ENCODE measurements at regions not wholly inside any gene's neighbourhood (a gene's known extent, or its start where the extent isn't known, plus 50 kb on each side); places are given as distances from the start of the nearest gene placed in this dataset.
"Not testable (repeated sequence)": the region's sequence is repeated elsewhere in the genome, so short reads cannot be mapped to it uniquely, and the experiment has no call there.

DNA sequence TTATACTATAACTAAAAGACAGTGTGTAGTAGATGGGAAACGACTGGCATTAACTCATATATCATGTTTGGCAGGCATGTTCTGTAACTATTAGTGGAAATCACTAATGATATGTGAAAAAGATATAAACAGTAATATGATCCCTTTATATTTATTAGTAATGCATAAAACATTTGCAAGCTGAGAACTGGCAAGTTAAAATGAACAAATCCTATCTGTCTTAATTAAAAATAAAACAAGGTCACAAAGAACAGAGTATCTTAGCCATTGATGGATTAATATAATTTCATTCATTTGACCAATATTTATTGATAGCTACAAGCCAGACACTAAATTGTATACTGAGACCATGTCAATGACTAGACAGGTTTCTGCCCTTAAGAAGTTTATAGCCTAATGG, 154.5 kb downstream of the CRPPA start:
- no peak for DNase-seq (ENCODE audit: low read depth, low spot score)

DNA sequence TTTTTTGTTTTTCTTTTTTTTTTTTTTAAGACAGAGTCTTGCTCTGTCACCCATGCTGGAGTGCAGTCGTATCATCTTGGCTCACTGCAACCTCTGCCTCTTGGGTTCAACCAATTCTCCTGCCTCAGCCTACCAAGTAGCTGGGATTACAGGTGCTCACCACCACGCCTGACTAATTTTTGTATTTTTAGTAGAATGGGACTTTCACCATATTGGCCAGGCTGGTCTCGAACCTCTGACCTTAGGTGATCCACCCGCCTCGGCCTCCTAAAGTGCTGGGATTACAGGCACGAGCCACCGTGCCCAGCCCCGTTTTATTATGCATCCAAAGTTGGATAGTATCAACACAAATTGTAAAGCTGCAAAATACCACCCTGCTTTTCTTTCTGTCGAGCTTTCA, 154.9 kb downstream of the CRPPA start:
- DNase-seq (ENCODE audit: low read depth, low spot score) = not testable (repeated sequence)

DNA sequence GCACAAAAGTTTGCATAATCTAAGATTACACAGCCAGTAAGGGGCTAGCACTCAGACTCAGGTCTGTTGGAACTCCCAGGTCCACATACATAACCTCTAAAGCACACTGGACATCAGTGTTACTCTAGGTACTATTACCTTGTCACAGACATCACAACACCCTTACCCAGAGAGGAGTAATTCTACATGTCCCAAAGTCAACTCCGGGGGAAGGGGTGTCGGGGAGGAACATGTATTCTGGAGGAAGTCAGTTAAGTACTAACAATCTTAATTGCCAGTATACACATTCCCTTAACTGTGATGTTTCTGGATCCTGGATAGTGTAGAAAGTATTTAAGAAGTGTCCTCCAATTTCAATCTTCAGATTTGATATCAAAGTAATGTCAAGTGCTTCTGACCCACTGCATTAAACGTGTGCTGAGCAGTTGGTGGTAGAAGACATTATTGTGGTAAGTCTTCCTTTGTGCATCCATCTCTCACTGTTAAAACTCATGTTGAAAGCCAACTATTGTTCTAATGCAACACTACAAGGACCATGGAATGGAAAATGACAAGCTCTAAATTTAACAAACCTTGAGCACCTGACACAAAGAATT, 155.4 kb downstream of the CRPPA start:
- no peak for DNase-seq (ENCODE audit: low read depth, low spot score)

DNA sequence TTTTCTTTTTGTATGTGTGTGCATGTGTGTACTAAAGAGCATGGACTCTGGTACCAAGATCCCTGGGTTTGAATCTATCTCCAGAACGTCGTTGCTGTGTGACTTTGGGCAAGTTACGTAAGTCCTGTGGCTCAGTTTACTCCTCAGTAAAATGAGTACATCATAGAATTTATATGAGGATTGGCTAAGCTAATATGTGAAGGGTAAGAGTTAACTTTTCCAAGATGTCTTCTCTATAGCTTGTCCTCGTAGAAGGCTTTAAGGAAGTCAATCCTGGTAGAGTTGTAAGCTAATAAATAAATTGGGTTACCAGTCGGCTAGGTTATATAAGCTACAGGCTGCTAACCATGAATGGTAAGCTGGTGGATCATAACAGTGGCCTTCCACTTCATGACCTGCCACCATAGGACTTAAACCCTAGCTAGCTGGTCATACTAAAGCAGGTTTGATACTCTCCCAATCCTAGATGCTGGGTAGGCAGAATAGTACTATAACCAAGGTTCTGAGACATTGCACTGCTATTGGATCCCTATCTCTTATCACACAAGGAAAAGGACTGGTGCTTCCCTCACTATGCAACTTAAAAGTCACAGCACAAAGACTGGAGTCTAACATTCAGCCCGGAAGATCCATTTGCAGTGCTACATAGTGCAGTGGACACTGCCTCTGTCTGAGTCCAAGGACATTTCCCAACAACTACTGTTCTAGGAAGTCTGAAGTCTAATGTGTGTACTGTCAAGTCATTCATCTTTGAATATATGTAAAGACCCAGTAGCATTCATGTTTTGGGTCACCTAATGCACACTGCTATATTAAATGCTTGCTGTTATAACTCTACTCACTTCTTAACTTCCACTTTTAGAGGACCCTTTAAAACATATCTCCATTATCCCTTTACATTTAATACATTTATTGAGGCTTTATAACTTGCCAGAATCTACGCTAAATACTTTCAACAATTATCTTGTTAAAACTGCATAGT, 156.2 kb downstream of the CRPPA start:
- DNase-seq (ENCODE audit: low read depth, low spot score) = no peak

DNA sequence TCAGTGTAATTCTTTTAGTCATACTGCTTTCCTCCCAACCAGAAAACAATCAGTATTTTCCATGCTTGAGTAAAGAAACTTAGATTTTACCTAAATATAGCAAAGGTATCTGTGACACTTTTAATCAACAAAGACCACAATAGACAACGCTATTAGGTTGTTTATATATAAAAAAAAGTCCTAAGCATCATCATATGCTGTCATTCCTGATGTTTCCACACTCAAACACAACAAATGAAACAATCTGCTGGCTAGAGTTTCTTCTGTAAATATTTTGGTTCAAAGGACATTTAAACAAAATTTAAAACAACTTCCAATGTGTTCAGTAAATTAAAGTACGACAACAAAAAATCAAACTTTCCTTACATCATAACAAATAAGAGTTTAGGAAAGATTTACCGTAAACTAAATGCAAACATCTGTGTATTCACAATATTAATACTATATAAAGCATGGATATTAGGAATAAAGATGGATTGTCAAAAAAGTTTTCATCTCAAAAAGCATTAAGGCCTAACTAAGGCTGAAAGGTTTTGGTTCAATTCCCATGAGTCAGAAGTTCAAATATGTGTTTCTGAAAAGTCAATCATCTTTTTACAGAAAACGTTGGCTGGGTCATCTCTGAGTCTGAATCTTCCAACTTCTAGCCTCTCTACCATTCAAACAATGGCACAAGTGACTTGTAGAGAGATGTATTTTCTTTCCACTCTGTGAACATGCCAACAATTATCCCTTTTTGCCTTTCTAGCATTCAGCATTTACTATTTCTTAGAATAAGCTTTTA, 157.1 kb downstream of the CRPPA start:
- no peak for DNase-seq (ENCODE audit: low read depth, low spot score)

DNA sequence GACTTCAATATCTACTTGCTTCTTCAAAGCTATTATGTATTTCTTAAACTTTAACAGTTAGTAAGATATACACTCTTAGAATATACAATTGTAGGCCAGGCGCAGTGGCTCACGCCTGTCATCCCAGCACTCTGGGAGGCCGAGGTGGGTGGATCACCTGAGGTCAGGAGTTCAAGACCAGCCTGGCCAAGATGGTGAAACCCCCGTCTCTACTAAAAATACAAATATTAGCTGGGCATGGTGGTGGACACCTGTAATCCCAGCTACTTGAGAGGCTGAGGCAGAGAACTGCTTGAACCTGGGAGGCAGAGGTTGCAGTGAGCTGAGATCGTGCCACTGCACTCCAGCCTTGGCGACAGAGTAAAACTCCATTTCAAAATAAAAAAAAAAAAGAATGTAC, 158.0 kb downstream of the CRPPA start:
- DNase-seq (ENCODE audit: low read depth, low spot score) = not testable (repeated sequence)

DNA sequence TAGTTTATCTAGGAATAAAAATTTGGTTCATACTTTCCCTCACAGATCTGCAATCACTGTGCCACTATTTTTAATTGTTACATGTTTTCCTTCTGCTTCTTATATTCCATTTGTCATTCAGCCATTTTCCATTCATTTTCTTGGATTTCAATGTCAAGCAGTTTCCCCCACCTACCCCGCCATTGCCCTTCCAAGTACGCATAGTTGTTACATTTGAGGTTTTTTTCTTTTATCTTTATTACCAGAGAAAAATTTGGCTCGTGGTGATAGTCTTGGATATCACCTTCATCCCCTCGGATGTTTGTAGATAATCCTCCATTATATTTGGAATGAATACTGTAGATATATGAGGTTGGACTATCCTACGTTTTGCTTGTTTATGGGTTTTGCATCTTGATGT, 159.7 kb downstream of the CRPPA start:
- DNase-seq (ENCODE audit: low read depth, low spot score) = no peak

DNA sequence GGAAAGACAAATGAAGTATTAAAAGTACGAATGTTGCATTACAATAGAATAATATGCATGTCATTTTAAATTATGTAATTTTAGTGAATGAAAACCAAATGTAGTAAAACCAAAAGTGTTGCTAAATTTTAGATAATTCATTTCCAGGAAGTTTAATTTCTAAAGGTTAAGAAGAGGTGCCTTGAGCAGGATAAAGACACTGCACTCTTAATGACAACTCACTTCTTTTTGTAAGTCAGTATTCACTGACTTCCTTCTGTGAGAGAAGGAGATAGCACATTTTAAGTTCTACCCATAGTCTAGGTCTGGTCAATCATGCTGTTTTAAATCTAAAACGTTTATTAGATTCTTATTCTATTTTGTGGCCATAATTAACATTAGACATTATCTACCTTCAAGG, 160.2 kb downstream of the CRPPA start:
- no peak for DNase-seq (ENCODE audit: low read depth, low spot score)

DNA sequence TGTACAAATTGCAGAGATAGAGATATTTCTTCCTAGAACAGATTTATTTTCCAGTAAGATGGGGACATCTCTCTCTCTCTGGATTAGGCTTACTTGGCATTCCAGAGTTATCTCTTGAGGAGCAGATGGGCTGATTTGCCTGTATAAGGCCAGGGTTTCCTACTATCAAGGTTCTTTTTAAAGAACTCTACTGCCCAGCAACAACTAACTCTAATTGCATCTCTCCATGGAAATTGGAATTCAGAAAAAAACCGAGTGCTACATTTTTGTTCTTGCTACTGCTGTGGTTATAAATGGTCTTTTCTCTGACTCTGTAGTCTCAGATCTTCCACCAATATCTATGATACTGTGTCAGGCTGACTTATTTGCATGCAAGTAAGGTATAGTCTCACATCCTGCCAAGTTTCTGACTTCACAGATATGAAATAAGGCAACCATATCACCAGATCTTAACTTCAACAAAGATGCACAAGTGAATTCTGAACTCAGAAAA, 161.1 kb downstream of the CRPPA start:
- no peak for DNase-seq (ENCODE audit: low read depth, low spot score)

DNA sequence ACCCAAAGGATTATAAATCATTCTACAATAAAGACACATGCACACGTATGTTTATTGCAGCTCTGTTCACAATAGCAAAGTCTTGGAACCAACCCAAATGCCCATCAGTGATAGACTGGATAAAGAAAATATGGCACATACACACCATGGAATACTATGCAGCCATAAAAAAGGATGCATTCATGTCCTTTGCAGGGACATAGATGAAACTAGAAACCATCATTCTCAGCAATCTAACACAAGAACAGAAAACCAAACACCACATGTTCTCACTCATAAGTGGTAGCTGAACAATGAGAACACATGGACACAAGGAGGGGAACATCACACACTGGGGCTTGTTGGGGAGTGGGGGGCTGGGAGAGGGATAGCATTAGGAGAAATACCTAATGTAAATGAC, 164.9 kb downstream of the CRPPA start:
- not testable (repeated sequence) for DNase-seq (ENCODE audit: low read depth, low spot score)

DNA sequence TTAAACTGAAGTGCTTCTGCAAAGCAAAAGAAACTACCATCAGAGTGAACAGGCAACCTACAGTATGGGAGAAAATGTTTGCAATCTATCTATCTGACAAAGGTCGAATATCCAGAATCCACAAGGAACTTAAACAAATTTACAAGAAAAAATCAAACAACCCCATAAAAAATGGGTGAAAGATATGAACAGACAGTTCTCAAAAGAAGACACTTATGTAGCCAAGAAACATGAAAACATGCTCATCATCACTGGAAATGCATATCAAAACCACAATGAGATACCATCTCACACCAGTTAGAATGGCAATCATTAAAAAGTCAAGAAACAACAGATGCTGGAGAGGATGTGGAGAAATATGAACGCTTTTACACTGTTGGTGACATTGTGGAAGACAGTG, 165.4 kb downstream of the CRPPA start:
- not testable (repeated sequence) for DNase-seq (ENCODE audit: low read depth, low spot score)

DNA sequence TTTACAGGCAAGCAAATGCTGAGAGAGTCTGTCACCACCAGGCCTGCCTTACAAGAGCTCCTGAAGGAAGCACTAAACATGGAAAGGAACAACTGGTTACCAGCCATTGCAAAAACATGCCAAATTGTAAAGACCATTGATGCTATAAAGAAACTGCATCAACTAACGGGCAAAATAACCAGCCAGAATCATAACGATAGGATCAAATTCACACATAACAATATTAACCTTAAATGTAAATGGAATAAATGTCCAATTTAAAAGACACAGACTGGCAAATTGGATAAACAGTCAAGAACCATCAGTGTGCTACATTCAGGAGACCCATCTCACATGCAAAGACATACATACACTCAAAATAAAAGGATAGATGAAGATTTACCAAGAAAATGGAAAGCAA, 170.7 kb downstream of the CRPPA start:
- DNase-seq (ENCODE audit: low read depth, low spot score) = not testable (repeated sequence)

DNA sequence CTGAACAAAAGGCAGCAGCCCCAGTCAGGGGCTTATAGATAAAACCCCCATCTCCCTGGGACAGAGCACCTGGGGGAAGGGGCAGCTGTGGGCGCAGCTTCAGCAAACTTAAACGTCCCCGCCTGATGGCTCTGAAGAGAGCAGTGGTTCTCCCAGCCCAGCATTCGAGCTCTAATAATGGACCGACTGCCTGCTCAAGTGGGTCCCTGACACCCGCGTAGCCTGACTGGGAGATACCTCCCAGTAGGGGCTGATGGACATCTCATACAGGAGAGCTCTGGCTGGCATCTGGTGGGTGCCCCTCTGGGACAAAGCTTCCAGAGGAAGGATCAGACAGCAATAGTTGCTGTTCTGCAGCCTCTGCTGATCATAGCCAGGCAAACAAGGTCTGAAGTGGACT, 172.1 kb downstream of the CRPPA start:
- DNase-seq (ENCODE audit: low read depth, low spot score) = not testable (repeated sequence)

DNA sequence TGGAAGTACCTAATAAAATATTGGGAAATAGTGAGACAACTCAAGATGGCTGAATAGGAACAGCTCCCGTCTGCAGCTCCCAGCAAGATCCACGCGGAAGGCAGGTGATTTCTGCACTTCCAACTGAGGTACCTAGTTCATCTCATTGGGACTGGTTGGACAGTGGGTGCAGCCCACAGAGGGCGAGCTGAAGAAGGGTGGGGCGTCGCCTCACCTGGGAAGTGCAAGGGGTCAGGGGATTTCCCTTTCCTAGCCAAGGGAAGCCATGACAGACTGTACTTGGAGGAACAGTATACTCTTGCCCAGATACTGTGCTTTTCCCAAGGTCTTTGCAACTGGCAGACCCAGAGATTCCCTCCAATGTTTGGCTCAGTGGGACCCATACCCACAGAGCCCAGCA, 172.8 kb downstream of the CRPPA start:
- DNase-seq (ENCODE audit: low read depth, low spot score) = not testable (repeated sequence)

DNA sequence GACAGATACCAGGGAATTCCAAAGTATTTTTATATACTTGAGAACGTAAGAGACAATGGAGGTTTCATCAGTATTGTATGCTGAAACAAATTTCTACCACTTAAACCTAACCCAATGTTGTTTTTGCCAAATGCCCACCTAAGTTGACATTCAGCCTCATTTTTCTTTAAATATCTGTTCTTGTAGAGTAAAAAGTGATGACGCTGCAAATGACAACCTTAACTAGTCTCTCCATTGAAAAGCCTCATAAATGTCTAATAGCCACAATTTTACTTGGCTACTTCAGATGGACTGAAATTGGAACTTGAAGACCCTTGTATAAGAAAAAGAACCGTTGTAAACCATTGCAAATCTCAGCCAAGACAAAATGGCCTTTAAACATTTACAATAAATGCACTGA, 176.9 kb downstream of the CRPPA start:
- no peak for DNase-seq (ENCODE audit: low read depth, low spot score)

DNA sequence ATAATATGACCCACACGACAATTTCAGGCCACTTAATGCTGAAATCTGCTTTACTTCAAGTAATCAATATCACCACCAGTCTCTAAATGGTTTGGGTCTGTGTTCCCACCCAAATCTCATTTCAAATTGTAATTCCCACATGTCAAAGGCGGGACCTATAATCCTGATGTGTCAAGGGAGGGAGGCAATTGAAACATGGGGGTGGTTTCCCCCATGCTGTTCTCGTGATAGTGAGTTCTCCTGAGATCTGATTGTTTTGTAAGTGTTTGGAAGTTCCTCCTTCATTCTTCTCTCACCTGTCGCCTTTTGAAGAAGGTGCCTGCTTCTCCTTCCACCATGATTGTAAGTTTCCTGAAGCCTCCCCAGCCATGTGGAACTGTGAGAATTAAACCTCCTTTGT, 178.4 kb downstream of the CRPPA start:
- no peak for DNase-seq (ENCODE audit: low read depth, low spot score)

DNA sequence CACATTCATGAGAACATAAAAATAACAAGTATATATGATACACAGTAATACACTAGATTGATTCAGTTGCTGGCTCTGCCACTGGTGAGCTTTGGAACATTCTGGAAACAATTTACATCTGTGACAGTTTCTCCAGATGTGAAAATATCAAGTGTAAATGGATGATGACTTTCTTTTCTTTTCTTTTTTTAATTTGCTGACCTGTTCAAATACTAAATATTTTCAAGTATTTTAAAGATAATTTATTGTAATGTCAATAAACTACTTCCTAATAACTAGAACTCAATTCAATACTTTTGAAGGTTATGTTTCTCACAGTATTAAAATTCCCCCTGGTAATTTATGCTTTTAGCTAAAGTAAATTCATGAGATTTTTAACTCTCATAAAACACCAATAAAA, 180.3 kb downstream of the CRPPA start:
- no peak for DNase-seq (ENCODE audit: low read depth, low spot score)

DNA sequence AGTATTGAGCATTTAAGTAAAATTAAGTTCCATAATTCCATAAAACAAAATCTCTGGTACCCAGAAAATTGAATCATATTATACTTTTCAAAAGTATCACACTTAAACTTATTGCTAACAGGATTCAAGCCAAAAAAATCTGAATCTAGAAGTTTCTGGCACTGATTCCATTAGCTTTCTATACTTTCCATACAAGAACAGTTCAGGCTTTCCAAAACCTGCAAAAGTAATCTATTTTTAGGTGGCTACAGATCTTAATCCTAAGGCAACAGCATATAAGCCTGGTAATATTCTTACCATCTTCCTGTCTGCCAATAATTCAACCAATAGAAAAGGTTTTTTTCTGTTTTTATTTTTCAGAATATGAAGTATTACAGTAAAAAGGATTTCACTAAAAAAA, 185.0 kb downstream of the CRPPA start:
- DNase-seq (ENCODE audit: low read depth, low spot score) = no peak

DNA sequence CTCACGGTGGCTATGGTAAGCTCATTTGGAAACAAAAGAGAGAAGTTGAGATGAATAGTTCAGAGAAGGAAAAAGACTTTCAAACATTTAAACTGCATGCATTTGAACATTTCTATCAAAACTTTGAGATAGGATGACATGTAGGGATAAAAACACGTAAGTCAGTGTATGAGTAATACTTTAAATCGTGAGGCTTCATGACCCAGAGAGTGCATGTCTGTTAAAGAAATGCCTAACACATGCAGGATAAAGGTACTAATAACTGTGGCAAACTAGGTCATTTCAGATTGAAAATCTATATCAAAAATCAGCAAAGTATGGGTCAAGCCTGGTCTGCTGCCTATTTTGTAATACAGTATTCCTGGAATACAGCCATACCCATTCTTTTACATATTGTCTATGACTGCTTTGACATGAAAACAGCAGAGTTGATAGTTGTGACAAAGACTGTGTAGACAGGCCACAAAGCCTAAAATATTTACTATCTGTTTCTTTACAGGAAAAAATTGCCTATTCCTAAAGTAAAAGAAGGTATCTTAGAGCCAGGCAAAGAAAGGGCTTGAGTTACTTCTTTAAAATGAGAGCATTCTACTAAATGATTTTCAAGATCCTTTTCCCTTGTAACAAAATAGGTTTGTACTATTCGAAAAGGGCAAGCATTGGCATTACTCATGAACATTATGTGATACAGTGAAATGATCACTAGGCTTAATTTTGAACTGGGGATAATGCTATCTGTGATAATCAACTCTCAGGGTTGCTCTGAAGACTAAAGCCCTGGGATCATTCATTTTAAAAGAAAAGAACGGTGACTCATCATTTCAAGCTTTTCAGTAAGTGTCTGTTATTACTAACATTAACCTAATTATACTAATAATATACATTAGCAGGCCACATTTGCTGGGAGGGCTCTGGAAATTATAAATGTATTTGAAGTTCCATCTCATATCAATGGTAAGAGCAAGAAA, 185.9 kb downstream of the CRPPA start:
- no peak for DNase-seq (ENCODE audit: low read depth, low spot score)

DNA sequence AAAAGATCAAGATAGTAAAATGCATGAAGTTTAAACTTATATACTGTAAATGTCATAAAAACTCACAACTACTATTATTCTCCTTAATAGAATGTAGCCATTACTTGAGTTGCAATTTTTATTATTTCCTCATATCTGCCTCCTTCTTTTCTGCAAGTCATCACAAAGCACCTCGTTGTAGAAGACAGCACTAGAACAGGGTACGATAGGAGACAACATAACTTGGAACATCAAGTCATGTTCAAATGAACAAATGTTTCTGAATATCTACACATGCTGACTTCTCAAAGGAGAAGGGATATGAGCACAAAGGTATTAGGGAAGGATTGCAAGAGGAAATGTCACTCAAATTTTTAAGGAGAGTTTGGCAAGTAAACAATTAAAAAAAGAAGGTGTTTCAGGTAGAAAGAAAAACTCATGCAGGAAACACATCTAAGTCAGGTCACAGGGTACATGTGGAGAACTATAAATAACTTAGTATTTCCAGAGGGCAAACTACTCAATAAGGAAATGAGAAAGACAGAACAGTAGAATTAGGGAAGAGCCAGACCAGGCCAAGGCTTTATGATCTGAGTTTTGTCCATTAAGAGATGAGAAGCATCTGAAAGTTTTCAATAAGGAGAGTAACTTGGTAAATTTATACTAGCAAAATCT, 186.7 kb downstream of the CRPPA start:
- no peak for DNase-seq (ENCODE audit: low read depth, low spot score)
